Fibroblast of mammary gland (primary cell): ENCODE measurements at regions not wholly inside any gene's neighbourhood (a gene's known extent, or its start where the extent isn't known, plus 50 kb on each side); places are given as distances from the start of the nearest gene placed in this dataset.

Source experiments
- DNase-seq: peaks from one replicate; pipeline ENCODE4 v3.0.0-alpha.2; 2010; ENCODE audit warnings: low read depth
- H3K4me3 ChIP-seq: 2 replicates; pipeline ENCODE4 v1.5.1; 2011; ENCODE audit warnings: low read depth, mild to moderate bottlenecking, low read length, moderate library complexity; ENCODE audit not compliant: control insufficient read depth
- TF ChIP-seq, protein P1 (sequence below): conservative IDR thresholded peaks from 2 replicates; pipeline ENCODE4 v1.5.1; 2011; ENCODE audit warnings: low read depth, low read length, inconsistent platforms; ENCODE audit not compliant: control insufficient read depth, insufficient read depth

DNA sequence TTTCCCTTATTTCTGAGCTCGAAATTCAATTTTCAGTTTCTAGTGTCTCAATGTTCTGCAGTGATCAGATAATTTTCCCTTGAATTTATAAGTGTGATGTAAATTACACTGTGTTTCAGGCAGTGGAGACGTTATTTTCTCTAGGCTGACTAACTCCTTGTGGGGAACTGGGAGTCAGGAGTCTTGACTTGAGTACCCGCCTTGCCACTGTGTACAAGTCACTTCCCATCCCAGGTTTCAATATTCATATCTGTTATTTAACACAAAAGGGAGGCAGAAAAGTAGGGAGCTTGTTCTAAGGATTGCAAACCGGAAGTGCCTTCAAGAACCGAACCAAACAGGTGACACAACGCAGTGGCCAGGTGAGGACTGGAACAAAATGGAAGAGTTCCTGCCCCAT, 196.5 kb downstream of the MEX3B start:
- TF ChIP-seq, protein P1, sequence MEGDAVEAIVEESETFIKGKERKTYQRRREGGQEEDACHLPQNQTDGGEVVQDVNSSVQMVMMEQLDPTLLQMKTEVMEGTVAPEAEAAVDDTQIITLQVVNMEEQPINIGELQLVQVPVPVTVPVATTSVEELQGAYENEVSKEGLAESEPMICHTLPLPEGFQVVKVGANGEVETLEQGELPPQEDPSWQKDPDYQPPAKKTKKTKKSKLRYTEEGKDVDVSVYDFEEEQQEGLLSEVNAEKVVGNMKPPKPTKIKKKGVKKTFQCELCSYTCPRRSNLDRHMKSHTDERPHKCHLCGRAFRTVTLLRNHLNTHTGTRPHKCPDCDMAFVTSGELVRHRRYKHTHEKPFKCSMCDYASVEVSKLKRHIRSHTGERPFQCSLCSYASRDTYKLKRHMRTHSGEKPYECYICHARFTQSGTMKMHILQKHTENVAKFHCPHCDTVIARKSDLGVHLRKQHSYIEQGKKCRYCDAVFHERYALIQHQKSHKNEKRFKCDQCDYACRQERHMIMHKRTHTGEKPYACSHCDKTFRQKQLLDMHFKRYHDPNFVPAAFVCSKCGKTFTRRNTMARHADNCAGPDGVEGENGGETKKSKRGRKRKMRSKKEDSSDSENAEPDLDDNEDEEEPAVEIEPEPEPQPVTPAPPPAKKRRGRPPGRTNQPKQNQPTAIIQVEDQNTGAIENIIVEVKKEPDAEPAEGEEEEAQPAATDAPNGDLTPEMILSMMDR: no peak
- DNase-seq: no peak
- no peak overlapping the region for H3K4me3 ChIP-seq

DNA sequence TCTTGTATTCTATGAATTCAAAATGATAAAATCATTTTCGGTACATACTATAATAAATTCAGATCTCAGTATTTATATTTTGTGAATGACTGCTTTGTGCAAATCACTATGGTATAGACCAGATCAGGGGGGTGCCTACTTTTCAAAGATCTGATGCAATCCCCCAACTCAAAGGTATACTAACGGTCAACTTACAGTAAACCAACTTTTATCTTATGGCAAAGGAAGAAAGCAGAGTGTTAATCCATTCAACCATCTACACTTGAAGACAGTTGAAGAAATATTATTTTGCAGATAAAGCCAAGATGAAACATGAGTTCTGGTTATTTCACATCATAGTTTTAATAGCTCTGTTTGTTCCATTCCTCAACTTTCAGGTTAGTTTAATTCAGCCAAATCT, 197.1 kb downstream of the MEX3B start:
- TF ChIP-seq, protein P1: no peak
- no peak for DNase-seq
- no peak overlapping the region for H3K4me3 ChIP-seq

DNA sequence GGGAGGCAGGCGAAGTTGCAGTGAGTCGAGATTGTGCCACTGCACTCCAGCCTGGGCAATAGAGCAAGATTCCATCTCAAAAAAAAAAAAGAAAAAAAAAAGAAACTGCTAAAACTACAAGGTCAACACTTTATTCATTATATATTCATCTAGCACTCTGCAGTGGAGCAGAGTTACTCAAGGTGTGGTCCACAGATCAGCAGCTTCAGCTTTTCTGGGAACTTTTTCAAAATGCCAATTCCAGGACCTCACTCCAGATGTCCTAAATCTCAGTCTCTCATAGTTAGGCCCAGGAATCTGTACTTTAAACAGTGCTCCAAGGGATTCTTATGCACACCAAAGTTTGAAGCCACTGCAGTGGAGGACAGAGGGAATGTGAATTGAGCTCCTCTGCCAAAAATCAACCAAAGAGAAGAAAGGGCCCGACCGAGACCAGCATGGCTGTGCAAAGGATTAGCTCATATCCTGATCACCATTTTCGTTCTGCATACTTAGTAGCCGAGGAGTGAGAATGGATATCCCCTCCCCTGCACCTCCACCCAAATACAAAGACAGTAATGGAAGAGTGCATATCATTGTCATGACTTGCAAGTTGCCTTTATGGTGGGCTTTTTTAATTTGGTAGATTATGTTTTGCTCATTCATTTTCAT, 201.9 kb downstream of the MEX3B start:
- TF ChIP-seq, protein P1: no peak
- no peak for DNase-seq
- H3K4me3 ChIP-seq: no peak overlapping the region

DNA sequence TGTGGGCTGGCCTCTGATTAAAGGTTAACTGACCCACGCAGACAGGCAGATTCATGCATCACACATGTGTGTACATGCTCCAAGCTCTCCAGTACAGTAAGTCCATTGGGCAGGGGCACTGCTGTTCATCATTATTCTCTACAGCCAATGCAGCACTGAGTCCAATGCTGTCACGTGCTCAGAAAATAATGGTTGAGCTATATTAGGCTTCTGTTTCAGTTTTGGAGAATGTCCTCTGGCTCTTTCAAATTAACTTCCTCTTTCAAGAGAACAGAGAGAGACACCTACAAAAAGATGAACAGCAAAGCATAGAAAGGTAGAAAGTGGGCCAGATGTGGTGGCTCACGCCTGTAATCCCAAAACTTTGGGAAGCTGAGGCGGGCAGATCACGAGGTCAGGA, 202.6 kb downstream of the MEX3B start:
- DNase-seq: no peak
- H3K4me3 ChIP-seq: no peak overlapping the region
- TF ChIP-seq, protein P1: no peak

DNA sequence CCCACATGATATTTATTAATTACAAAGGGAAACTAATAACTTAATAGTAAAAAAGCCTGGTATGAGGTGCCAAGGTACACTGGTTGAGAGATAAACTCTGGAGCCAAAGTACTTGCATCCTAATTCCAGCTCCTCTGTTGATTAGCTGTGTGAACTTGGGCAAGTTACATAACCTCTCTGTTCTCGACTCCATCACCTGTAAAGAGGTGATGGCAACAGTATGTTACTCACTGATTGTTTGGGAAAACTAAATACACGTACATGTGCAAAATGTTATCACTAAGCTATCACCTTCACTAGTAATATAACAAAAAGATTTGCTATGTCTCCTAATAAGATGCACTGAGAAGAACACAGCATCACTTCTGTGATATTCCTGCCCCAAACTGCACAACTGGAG, 206.4 kb downstream of the MEX3B start:
- TF ChIP-seq, protein P1: no peak
- H3K4me3 ChIP-seq: no peak overlapping the region
- no peak for DNase-seq

DNA sequence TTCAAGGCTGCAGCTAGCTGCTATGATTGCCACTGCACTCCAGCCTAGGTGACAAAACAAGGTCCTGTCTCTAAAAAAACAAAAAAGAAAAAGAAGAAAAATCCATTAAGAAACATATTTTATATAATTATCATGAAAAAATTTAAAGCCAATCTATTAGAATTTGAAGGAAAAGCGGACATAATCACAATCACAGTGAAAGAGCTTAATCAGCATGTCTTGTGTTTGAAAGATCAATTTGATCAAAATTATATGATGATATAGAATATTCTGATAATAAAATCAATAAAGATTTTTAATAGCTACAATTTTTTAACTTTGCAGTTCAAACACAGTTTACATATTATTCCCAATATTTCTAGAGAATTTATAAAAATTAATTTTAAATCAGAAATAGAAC, 210.1 kb downstream of the MEX3B start:
- TF ChIP-seq, protein P1: no peak
- DNase-seq: no peak
- no peak overlapping the region for H3K4me3 ChIP-seq

DNA sequence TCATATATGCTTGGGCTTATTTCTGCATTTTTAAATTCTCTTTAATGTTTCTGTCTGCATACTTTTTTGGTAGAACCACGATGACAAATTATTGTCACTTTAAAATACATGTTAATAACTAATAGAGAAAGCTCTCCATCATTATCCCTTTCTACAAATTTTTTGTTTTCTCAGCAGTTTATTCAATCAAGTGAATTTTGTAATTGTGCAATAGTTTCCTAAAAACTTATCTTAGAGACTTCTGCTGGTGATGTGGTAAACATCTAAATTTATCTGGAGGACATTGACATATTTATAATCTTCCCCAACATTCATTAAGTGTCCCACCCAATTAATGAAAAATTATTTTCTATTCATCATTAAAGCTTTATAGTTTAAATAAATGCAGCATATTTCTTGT, 215.3 kb downstream of the MEX3B start:
- H3K4me3 ChIP-seq: no peak overlapping the region
- TF ChIP-seq, protein P1: no peak
- no peak for DNase-seq
